Effector memory CD8-positive, alpha-beta T cell (primary cell): ENCODE measurements at regions not wholly inside any gene's neighbourhood (a gene's known extent, or its start where the extent isn't known, plus 50 kb on each side); places are given as distances from the start of the nearest gene placed in this dataset.

ENCODE experiments used
- ATAC-seq: fragments of 150-1000 bp; cut with Tn5 transposase; replicated peaks from 2 replicates; pipeline ENCODE4 v1.10.0; 2021; ENCODE audit warnings: mild to moderate bottlenecking, moderate library complexity
- DNase-seq, 3 experiments: peaks; one replicate each; pipeline ENCODE4 v3.0.0; 2021
- H3K27ac Mint-ChIP-seq, 2 donors: one replicate each; pipeline ENCODE4 v1.8.0; 2022; ENCODE audit warnings: mild to moderate bottlenecking in 2 of 2, mixed read lengths in 2 of 2, moderate library complexity in 2 of 2
- H3K27me3 Mint-ChIP-seq, 2 donors: one replicate each; pipeline ENCODE4 v1.8.0; 2022; ENCODE audit warnings: mixed read lengths in 2 of 2
- H3K36me3 Mint-ChIP-seq: one replicate; pipeline ENCODE4 v1.8.0; 2022; ENCODE audit warnings: mild to moderate bottlenecking, moderate library complexity, mixed read lengths; ENCODE audit not compliant: insufficient read depth
- H3K4me1 Mint-ChIP-seq, 2 donors: one replicate each; pipeline ENCODE4 v1.8.0; 2022; ENCODE audit warnings: low read depth in 2 of 2, mixed read lengths in 2 of 2
- H3K4me3 Mint-ChIP-seq, 2 donors: one replicate each; pipeline ENCODE4 v1.8.0; 2022; ENCODE audit warnings: mild to moderate bottlenecking in 2 of 2, mixed read lengths in 2 of 2, moderate library complexity in 2 of 2
- H3K9me3 Mint-ChIP-seq, 2 donors: one replicate each; pipeline ENCODE4 v1.8.0; 2022; ENCODE audit warnings: mixed read lengths in 2 of 2

- Mint-ChIP-seq H3K27ac (no peak overlapping the region), H3K4me3 (no peak overlapping the region), H3K4me1 (no peaks in the 10 kb centered on the region), H3K36me3 (no peaks in the 10 kb centered on the region), H3K27me3 (no peaks in the 10 kb centered on the region), H3K9me3 (peaks cover 9 to 35% of the 10 kb centered on the region in 2 donors)
- DNase-seq (no peak), ATAC-seq (no peak)
Observed at GRCh38 chr3:147030274-147030673, 376.1 kb downstream of the ZIC4 start.

GRCh38 chr3:147015334-147015733 is 391.0 kb downstream of the ZIC4 start:
- no peak overlapping the region for H3K4me3 Mint-ChIP-seq
- H3K27ac Mint-ChIP-seq, result no peak overlapping the region
- no peaks in the 10 kb centered on the region for H3K36me3 Mint-ChIP-seq
- H3K9me3 Mint-ChIP-seq, result peaks cover 0 to 5% of the 10 kb centered on the region in 2 donors
- no peak for DNase-seq
- no peaks in the 10 kb centered on the region for H3K4me1 Mint-ChIP-seq
- H3K27me3 Mint-ChIP-seq, result no peaks in the 10 kb centered on the region
- ATAC-seq, result no peak

GRCh38 chr3:147008886-147009285 is 397.5 kb downstream of the ZIC4 start:
- no peak for DNase-seq
- H3K27ac Mint-ChIP-seq, result no peak overlapping the region
- H3K4me1 Mint-ChIP-seq, result no peaks in the 10 kb centered on the region
- no peaks in the 10 kb centered on the region for H3K27me3 Mint-ChIP-seq
- no peaks in the 10 kb centered on the region for H3K36me3 Mint-ChIP-seq
- no peak overlapping the region for H3K4me3 Mint-ChIP-seq
- H3K9me3 Mint-ChIP-seq, result peaks cover 6 to 17% of the 10 kb centered on the region in 2 donors
- ATAC-seq, result no peak

- ATAC-seq (no peak), DNase-seq (no peak)
- no peaks in the 10 kb centered on the region for H3K36me3 Mint-ChIP-seq
- peaks cover 6 to 17% of the 10 kb centered on the region in 2 donors for H3K9me3 Mint-ChIP-seq
- no peak overlapping the region for H3K4me3 Mint-ChIP-seq
- H3K4me1 Mint-ChIP-seq, result no peaks in the 10 kb centered on the region
- no peak overlapping the region for H3K27ac Mint-ChIP-seq
- no peaks in the 10 kb centered on the region for H3K27me3 Mint-ChIP-seq
Observed at GRCh38 chr3:147008458-147008857, 397.9 kb downstream of the ZIC4 start.

- H3K27me3 Mint-ChIP-seq, result no peaks in the 10 kb centered on the region
- no peak overlapping the region for H3K4me3 Mint-ChIP-seq
- no peaks in the 10 kb centered on the region for H3K36me3 Mint-ChIP-seq
- peaks cover 6 to 18% of the 10 kb centered on the region in 2 donors for H3K9me3 Mint-ChIP-seq
- ATAC-seq (no peak), DNase-seq (no peak)
- no peak overlapping the region for H3K27ac Mint-ChIP-seq
- no peaks in the 10 kb centered on the region for H3K4me1 Mint-ChIP-seq
Observed at GRCh38 chr3:147007736-147008245, 398.6 kb downstream of the ZIC4 start.

- H3K27ac Mint-ChIP-seq, result no peak overlapping the region
- ATAC-seq (no peak), DNase-seq (no peak)
- H3K9me3 Mint-ChIP-seq, result peaks cover 7 to 18% of the 10 kb centered on the region in 2 donors
- no peaks in the 10 kb centered on the region for H3K4me1 Mint-ChIP-seq
- no peaks in the 10 kb centered on the region for H3K36me3 Mint-ChIP-seq
- H3K27me3 Mint-ChIP-seq, result no peaks in the 10 kb centered on the region
- H3K4me3 Mint-ChIP-seq, result no peak overlapping the region
Observed at GRCh38 chr3:147002721-147003120, 397.6 kb upstream of the PLSCR5 start.

GRCh38 chr3:147000274-147000673 is 395.1 kb upstream of the PLSCR5 start:
- no peak overlapping the region for H3K4me3 Mint-ChIP-seq
- no peak for DNase-seq
- no peaks in the 10 kb centered on the region for H3K36me3 Mint-ChIP-seq
- no peaks in the 10 kb centered on the region for H3K4me1 Mint-ChIP-seq
- ATAC-seq, result no peak
- H3K9me3 Mint-ChIP-seq, result peaks cover 7 to 10% of the 10 kb centered on the region in 2 donors
- H3K27ac Mint-ChIP-seq, result no peak overlapping the region
- no peaks in the 10 kb centered on the region for H3K27me3 Mint-ChIP-seq

- no peaks in the 10 kb centered on the region for H3K4me1 Mint-ChIP-seq
- no peaks in the 10 kb centered on the region for H3K36me3 Mint-ChIP-seq
- H3K27ac Mint-ChIP-seq, result no peak overlapping the region
- peaks cover 3 to 30% of the 10 kb centered on the region in 2 donors for H3K9me3 Mint-ChIP-seq
- DNase-seq, result no peak
- no peak overlapping the region for H3K4me3 Mint-ChIP-seq
- no peaks in the 10 kb centered on the region for H3K27me3 Mint-ChIP-seq
- ATAC-seq, result no peak
Observed at GRCh38 chr3:146991907-146992306, 386.8 kb upstream of the PLSCR5 start.

- Mint-ChIP-seq H3K27ac (no peak overlapping the region), H3K4me1 (no peaks in the 10 kb centered on the region), H3K36me3 (peaks cover 3% of the 10 kb centered on the region), H3K9me3 (peaks cover 5 to 13% of the 10 kb centered on the region in 2 donors), H3K4me3 (no peak overlapping the region), H3K27me3 (no peaks in the 10 kb centered on the region)
- no peak for DNase-seq
- no peak for ATAC-seq
Observed at GRCh38 chr3:146975476-146975875, 370.3 kb upstream of the PLSCR5 start.

- peaks cover 3% of the 10 kb centered on the region for H3K36me3 Mint-ChIP-seq
- H3K9me3 Mint-ChIP-seq, result peaks cover 5 to 11% of the 10 kb centered on the region in 2 donors
- H3K27ac Mint-ChIP-seq, result no peak overlapping the region
- no peak for DNase-seq
- no peak overlapping the region for H3K4me3 Mint-ChIP-seq
- H3K4me1 Mint-ChIP-seq, result no peaks in the 10 kb centered on the region
- no peaks in the 10 kb centered on the region for H3K27me3 Mint-ChIP-seq
- no peak for ATAC-seq
Observed at GRCh38 chr3:146975032-146975431, 369.9 kb upstream of the PLSCR5 start.

- DNase-seq, result no peak
- H3K27me3 Mint-ChIP-seq, result no peaks in the 10 kb centered on the region
- ATAC-seq, result no peak
- no peak overlapping the region for H3K27ac Mint-ChIP-seq
- peaks cover 3% of the 10 kb centered on the region for H3K36me3 Mint-ChIP-seq
- H3K9me3 Mint-ChIP-seq, result peaks cover 5 to 11% of the 10 kb centered on the region in 2 donors
- H3K4me1 Mint-ChIP-seq, result no peaks in the 10 kb centered on the region
- H3K4me3 Mint-ChIP-seq, result no peak overlapping the region
Observed at GRCh38 chr3:146974001-146974400, 368.9 kb upstream of the PLSCR5 start.

GRCh38 chr3:146972726-146973125 is 367.6 kb upstream of the PLSCR5 start:
- H3K4me3 Mint-ChIP-seq, result no peak overlapping the region
- no peaks in the 10 kb centered on the region for H3K27me3 Mint-ChIP-seq
- no peaks in the 10 kb centered on the region for H3K4me1 Mint-ChIP-seq
- H3K9me3 Mint-ChIP-seq, result peaks cover 5 to 11% of the 10 kb centered on the region in 2 donors
- no peak overlapping the region for H3K27ac Mint-ChIP-seq
- ATAC-seq, result no peak
- peaks cover 3% of the 10 kb centered on the region for H3K36me3 Mint-ChIP-seq
- no peak for DNase-seq

- no peak overlapping the region for H3K4me3 Mint-ChIP-seq
- no peak overlapping the region for H3K27ac Mint-ChIP-seq
- H3K9me3 Mint-ChIP-seq, result peaks cover 0 to 2% of the 10 kb centered on the region in 2 donors
- H3K4me1 Mint-ChIP-seq, result no peaks in the 10 kb centered on the region
- no peaks in the 10 kb centered on the region for H3K36me3 Mint-ChIP-seq
- ATAC-seq, result no peak
- no peak for DNase-seq
- no peaks in the 10 kb centered on the region for H3K27me3 Mint-ChIP-seq
Observed at GRCh38 chr3:146970236-146970635, 365.1 kb upstream of the PLSCR5 start.

GRCh38 chr3:146969356-146969755 is 364.2 kb upstream of the PLSCR5 start:
- peaks cover 0 to 5% of the 10 kb centered on the region in 2 donors for H3K9me3 Mint-ChIP-seq
- no peaks in the 10 kb centered on the region for H3K27me3 Mint-ChIP-seq
- no peak overlapping the region for H3K27ac Mint-ChIP-seq
- DNase-seq (no peak), ATAC-seq (no peak)
- H3K4me1 Mint-ChIP-seq, result no peaks in the 10 kb centered on the region
- H3K4me3 Mint-ChIP-seq, result no peak overlapping the region
- no peaks in the 10 kb centered on the region for H3K36me3 Mint-ChIP-seq

- DNase-seq (no peak), ATAC-seq (no peak)
- no peaks in the 10 kb centered on the region for H3K36me3 Mint-ChIP-seq
- H3K27me3 Mint-ChIP-seq, result no peaks in the 10 kb centered on the region
- no peak overlapping the region for H3K27ac Mint-ChIP-seq
- no peaks in the 10 kb centered on the region for H3K4me1 Mint-ChIP-seq
- no peak overlapping the region for H3K4me3 Mint-ChIP-seq
- peaks cover 3 to 6% of the 10 kb centered on the region in 2 donors for H3K9me3 Mint-ChIP-seq
Observed at GRCh38 chr3:146968204-146968651, 363.1 kb upstream of the PLSCR5 start.
